Epithelial cell of proximal tubule (primary cell): ENCODE measurements at regions not wholly inside any gene's neighbourhood (a gene's known extent, or its start where the extent isn't known, plus 50 kb on each side); places are given as distances from the start of the nearest gene placed in this dataset.
A peak's percentile ranks its signal among the peaks of the same experiment; 100 is the strongest.

Experiments
- DNase-seq: peaks from one replicate; pipeline ENCODE4 v3.0.0-alpha.2; 2011; ENCODE audit warnings: low read depth
- H3K4me3 ChIP-seq: 2 replicates; pipeline ENCODE4 v1.5.1; 2011; ENCODE audit warnings: low read depth, mild to moderate bottlenecking, low read length
- TF ChIP-seq, protein P1 (sequence below): conservative IDR thresholded peaks from 2 replicates; pipeline ENCODE4 v1.5.1; 2012; ENCODE audit warnings: low read depth, mild to moderate bottlenecking, low read length

DNA sequence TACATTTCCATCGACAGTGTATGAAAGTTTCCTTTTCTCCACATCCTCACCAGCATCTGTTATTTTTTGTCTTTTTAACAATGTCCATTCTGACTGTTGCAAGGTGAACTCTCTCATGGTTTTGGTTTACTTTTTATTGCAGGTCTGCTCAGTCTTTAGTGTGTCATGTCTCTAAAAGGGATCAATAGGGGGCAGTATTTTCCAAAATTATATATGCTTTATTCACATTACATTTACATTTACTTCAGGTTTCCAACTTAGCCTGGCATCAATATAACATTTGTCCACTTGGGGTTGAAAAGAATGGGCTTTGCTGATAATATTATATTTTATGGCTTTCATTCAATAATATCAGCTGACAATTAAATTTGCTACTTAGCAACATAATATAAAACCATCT, 265.0 kb upstream of the SLITRK2 start:
- H3K4me3 ChIP-seq = no peak overlapping the region
- no peak for DNase-seq
- TF ChIP-seq, protein P1, sequence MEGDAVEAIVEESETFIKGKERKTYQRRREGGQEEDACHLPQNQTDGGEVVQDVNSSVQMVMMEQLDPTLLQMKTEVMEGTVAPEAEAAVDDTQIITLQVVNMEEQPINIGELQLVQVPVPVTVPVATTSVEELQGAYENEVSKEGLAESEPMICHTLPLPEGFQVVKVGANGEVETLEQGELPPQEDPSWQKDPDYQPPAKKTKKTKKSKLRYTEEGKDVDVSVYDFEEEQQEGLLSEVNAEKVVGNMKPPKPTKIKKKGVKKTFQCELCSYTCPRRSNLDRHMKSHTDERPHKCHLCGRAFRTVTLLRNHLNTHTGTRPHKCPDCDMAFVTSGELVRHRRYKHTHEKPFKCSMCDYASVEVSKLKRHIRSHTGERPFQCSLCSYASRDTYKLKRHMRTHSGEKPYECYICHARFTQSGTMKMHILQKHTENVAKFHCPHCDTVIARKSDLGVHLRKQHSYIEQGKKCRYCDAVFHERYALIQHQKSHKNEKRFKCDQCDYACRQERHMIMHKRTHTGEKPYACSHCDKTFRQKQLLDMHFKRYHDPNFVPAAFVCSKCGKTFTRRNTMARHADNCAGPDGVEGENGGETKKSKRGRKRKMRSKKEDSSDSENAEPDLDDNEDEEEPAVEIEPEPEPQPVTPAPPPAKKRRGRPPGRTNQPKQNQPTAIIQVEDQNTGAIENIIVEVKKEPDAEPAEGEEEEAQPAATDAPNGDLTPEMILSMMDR = peak; percentile 5

DNA sequence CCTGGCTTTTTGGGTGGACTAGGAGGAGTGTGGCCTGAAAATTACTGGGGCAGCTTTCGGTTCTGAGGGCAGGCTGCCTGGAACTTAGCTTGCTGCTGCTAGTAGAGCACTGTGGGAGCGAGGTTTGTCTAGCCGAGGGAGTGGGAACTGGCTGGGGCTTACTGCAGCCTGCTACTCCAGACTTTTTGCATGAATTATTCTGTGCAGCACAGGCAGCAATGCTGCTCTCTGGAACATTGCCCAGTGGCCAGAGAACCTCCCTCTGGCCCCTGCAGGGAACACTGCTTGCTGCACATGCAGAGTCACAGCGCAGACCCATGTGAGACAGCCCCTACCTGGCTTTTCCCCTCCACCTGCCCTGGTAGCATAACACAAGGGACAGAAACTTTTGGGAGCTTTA, 263.9 kb upstream of the SLITRK2 start:
- no peak for DNase-seq
- H3K4me3 ChIP-seq = no peak overlapping the region
- TF ChIP-seq, protein P1 = no peak

DNA sequence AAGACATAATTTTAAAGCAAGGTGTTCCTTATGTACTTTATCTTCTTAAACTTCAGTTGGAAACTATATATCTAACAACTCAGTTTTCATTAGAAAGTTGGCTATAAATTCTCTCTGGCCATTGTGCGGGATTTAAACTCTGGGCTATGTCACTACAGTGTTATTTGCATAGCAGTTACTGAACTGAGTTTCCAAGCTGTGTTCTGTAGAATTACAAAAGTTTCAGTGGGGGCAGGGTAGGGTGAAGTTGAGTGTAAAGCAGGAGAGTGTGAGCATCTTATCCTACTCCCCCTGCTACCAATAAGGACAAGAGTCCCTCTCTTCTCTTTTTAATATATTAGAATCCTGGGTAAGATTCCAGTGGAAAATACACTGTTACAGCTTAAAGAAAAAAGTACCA, 254.5 kb upstream of the SLITRK2 start:
- TF ChIP-seq, protein P1 = no peak
- DNase-seq = no peak

DNA sequence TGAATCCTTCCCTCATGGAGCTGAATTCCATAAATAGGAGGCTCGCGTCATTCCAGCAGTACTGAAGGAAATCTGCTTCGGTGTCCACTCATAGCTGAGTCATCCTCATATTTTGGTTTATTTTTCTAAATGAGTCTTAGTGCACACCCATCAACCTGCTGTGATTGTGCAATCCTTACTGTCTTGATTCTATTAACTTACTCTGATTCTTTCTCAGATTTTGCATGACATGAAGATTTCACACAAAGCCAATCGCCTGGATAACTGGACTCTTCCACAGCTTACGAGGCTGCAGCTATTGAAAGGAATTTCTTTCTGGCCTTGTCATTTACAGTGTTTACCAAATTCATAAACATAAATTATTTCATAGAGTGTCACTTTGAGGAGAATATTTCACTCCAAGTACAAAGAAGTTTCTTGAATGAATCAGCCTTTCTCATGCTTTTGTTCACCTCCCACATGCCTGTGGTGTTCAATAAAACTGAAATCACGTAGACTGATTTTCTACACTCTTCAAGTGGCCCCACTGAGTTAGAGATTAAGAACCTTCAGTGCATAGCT, 207.6 kb upstream of the SLITRK2 start:
- DNase-seq = peak; percentile 18
- H3K4me3 ChIP-seq = no peak overlapping the region
- TF ChIP-seq, protein P1 = no peak

More for the DNA sequence above, 254.5 kb upstream of the SLITRK2 start:
- H3K4me3 ChIP-seq = no peak overlapping the region

DNA sequence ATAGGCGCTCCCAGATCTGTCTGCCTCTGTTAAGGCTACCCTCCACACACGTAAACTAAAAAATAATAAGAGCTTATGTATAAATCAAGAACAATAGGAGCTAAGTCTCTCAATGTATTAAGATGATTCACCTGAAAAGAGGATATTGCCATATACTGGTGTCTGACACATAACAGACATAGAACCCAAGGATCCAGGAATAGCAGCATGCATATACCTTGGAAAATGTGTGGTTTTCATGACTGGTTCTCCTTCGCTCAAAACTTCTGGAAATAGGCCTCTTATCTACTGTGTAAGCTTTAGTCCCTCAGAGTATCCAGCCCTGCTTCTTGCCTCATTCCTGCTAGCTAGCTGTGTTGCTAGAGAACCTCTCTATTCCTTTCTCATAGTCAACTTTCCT, 203.7 kb upstream of the SLITRK2 start:
- no peak for DNase-seq
- no peak overlapping the region for H3K4me3 ChIP-seq
- TF ChIP-seq, protein P1 = no peak

DNA sequence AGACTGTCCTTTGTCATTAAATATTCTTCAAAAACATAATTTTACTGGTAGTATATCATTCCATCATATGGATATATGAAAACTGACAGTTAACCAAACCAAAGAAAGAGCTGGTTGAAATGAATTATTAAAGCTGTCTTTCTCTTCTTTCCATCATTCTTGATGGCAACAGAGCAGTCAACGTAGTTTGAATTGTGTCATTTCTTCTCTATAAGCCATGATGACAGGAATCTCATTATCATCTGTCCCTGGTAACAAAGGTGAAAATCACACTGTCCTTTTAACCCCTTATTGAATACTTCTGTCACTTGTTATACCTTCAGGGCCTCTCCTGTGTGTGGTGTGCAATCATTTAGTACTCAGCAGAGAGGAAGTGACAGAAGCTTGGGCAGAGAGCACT, 197.0 kb upstream of the SLITRK2 start:
- no peak for DNase-seq
- TF ChIP-seq, protein P1 = no peak
- H3K4me3 ChIP-seq = no peak overlapping the region

DNA sequence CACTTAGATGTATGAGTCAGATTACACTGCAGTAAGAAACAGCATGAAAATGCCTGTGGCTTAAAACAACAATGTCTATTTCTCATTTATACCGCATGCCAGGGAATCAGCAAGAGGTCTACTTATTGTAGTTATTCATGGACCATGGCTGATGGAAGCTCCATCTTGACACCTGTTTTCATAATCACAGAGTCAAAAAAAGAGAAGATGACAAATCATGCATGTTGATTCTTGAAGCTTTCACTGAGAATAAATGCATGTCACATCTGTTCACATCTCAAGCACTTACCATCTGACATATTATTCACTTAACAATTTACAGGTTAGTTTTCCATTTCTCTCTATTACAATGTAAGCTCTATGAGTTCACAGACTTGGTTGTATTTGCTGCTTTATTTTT, 194.2 kb upstream of the SLITRK2 start:
- TF ChIP-seq, protein P1 = no peak
- no peak for DNase-seq
- no peak overlapping the region for H3K4me3 ChIP-seq
